WTC11 (cell line): ENCODE measurements at regions not wholly inside any gene's neighbourhood (a gene's known extent, or its start where the extent isn't known, plus 50 kb on each side); places are given as distances from the start of the nearest gene placed in this dataset.

Experiments
- CTCF ChIP-seq: fragments of 200-600 bp; IDR thresholded peaks from 2 replicates; pipeline ENCODE4 v1.8.0; 2022; ENCODE audit warnings: antibody characterized with exemption
- MXD4 ChIP-seq: fragments of 250-450 bp; sonication (Bioruptor Pico); IDR thresholded peaks from 2 replicates; pipeline ENCODE4 v1.8.0; 2021; ENCODE audit warnings: mild to moderate bottlenecking, moderate library complexity, borderline replicate concordance
- ZNF232 ChIP-seq: sonication (generic); formaldehyde crosslinking; IDR thresholded peaks from 2 replicates; pipeline ENCODE4 v1.8.0; 2022; ENCODE audit warnings: mild to moderate bottlenecking, missing genetic modification reagents

- TF ChIP-seq MXD4 (CRISPR knock-in tag) (no peak), CTCF (no peak), ZNF232 (CRISPR knock-in tag) (no peak)
These were observed 313.2 kb upstream of the DIO3 start for GRCh38 chr14:101247842-101248725.
